HG02678 (cell line): ENCODE measurements at regions not wholly inside any gene's neighbourhood (a gene's known extent, or its start where the extent isn't known, plus 50 kb on each side); places are given as distances from the start of the nearest gene placed in this dataset.
"Not testable (repeated sequence)": the region's sequence is repeated elsewhere in the genome, so short reads cannot be mapped to it uniquely, and the experiment has no call there.

Experiments
- ATAC-seq: cut with Tn5 transposase; IDR thresholded peaks from one replicate; pipeline ENCODE4 v1.9.1; 2021; ENCODE audit warnings: mild to moderate bottlenecking, moderate library complexity; ENCODE audit not compliant: unreplicated experiment

DNA sequence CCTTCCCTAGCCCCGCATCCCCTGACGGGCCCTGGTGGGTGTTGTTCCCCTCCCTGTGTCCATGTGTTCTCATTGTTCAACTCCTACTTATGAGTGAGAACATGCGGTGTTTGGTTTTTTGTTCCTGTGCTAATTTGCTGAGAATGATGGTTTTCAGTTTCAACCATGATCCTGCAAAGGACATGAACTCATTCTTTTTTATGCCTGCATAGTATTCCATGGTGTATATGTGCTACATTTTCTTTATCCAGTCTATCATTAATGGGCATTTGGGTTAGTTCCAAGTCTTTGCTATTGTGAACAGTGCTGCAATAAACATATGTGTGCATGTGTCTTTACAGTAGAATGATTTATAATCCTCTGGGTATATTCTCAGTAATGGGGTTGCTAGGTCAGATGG is 65.7 kb upstream of the DCD start:
- ATAC-seq, result not testable (repeated sequence)

DNA sequence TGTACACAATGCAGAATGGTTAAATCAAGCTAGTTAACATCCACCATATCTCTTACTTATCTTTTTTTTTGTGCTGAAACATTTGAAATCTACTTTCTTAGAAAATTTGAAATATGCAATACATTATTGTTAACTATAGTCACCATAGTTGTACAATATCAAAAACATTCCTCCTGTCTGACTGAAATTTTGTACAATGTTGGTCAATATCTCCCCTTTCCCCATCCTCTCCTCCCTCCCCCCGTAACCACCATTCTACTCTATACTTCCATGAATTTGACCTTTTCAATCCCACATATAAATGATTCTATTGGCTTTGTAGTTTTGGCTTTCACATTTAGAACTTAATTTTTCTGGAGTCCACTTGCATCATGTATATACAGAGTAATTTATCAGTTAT is 63.5 kb upstream of the DCD start:
- no peak for ATAC-seq

DNA sequence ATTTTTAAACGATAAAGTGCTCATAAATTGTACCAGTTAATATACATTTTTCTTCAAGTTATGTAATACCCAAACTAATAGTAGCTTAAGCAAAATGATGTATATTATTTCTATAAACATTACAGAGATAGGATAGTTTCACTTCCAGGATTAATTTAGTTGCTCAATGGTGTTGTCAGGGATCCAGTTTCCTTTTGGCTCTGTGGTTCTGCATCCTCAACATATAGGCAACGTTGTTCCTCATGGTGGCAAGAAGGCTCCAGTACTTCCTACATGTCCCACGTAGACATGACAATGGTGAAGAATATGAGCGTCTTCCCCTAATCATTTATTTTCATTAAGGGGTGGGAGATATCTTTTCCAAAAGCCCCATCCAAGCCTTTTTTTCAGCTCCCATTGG is 60.7 kb upstream of the DCD start:
- no peak for ATAC-seq

DNA sequence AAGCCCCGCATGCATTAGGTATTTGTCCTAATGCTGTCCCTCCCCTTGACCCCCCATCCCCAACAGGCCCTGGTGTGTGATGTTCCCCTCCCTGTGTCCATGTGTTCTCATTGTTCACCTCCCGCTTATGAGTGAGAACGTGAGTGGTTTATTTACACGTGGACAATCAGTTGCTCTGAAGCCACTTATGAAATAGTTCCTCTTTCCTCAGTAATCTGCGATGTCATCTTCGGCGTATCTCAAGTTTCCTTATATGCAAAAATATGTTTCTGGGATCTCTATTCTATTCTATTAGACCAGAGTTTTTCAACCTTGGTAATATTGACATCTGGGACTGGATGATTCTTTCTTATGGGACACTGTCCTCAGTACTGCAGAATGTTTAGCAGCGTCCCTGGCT is 56.0 kb upstream of the DCD start:
- no peak for ATAC-seq

DNA sequence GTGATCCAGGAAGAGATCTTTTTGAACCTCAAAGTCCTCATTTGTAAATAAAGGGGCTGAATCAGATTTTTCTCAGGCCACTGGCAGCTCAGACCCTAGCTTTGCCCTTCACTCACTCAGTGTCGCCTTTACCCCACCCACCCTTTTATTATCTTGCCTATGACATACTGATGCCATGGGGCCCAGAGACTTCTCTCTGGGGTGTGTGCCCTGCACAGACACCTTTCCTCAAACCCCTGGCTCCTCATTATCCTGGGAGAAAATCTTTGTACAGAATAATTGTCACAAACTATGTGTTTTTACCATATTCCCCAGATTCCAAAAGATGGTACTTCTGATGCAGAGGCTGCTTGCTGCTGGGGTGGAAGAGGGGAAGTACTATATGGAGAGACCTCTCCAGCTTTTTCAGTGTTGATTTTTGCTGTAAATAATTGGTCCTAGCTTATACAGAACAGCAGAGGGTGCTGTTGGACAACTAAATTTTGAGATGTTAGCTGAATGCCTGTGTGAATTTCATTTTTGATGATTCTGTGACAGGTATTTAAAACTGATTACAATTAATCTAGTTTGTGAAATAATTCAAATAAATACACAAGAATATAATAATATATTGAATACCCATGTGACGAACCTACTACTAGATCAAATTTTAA is 53.9 kb upstream of the DCD start:
- ATAC-seq, result no peak

DNA sequence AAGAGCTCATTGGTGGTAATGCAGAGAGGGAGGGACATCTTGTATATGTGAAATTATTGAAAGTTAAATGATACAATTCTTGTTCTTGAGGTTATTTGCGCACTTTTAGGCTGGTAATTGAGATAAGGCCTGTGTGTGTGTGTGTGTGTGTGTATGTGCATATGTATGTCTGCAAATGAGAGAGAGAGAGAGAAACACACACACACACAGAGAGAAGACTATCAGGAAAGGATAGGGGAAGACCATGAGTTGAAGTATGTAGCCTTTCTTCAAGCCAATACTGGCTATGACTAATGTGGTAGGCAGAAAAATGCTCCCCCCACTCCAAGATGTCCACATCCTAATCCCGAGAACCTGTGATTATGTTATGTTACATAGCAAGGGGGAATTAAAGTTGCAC is 52.7 kb upstream of the DCD start:
- ATAC-seq, result no peak

DNA sequence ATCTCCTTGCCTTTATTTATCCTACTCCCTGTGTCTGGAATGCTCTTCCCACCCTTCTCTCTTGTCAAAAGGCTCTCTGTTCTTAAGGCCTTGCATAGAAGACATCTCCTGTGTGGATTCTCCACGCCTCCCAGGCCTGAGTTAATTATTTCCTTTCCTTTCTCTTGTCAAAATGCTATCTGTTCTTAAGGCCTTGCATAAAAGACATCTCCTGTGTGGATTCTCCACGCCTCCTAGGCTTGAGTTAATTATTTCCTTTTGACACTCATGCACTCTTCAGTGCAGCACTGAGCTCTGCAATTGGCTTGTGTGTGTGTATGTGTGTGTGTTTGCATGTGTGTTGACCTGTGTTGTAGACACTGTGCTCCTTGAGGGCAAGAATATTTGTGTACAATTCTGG is 52.1 kb upstream of the DCD start:
- ATAC-seq, result no peak
